ENCODE measurements at regions not wholly inside any gene's neighbourhood (a gene's known extent, or its start where the extent isn't known, plus 50 kb on each side); places are given as distances from the start of the nearest gene placed in this dataset.

GRCh38 chr10:2173327-2173726, 436.0 kb upstream of the ADARB2 start:
- TF ChIP-seq, protein P1, sequence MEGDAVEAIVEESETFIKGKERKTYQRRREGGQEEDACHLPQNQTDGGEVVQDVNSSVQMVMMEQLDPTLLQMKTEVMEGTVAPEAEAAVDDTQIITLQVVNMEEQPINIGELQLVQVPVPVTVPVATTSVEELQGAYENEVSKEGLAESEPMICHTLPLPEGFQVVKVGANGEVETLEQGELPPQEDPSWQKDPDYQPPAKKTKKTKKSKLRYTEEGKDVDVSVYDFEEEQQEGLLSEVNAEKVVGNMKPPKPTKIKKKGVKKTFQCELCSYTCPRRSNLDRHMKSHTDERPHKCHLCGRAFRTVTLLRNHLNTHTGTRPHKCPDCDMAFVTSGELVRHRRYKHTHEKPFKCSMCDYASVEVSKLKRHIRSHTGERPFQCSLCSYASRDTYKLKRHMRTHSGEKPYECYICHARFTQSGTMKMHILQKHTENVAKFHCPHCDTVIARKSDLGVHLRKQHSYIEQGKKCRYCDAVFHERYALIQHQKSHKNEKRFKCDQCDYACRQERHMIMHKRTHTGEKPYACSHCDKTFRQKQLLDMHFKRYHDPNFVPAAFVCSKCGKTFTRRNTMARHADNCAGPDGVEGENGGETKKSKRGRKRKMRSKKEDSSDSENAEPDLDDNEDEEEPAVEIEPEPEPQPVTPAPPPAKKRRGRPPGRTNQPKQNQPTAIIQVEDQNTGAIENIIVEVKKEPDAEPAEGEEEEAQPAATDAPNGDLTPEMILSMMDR (conservative IDR thresholded peaks at IDR 0.05), result no peak
- TF ChIP-seq ZFX (IDR thresholded peaks at IDR 0.05), result no peak

Measured in C4-2B (cell line).